Neural cell (in vitro differentiated cells): ENCODE measurements at regions not wholly inside any gene's neighbourhood (a gene's known extent, or its start where the extent isn't known, plus 50 kb on each side); places are given as distances from the start of the nearest gene placed in this dataset.

Experiments used
- H2AFZ ChIP-seq: fragments of 200-600, 300-800 bp; sonication (generic), shearing (Covaris generic); 2 replicates; pipeline ENCODE4 v1.6.0; 2014; ENCODE audit warnings: low read depth, mild to moderate bottlenecking, antibody characterized with exemption, low read length, moderate library complexity
- H3F3A ChIP-seq: fragments of 200-600 bp; shearing (Covaris generic); 2 replicates; pipeline ENCODE4 v1.6.1; 2016; ENCODE audit warnings: mild to moderate bottlenecking, moderate library complexity, mixed read lengths, antibody characterized with exemption, low read length; ENCODE audit not compliant: insufficient read depth, poor library complexity, severe bottlenecking
- H3K27ac ChIP-seq: fragments of 200-600, 300-800 bp; sonication (generic), shearing (Covaris generic); 2 replicates; pipeline ENCODE4 v1.5.1; 2014; ENCODE audit warnings: mild to moderate bottlenecking, low read length, moderate library complexity
- H3K27me3 ChIP-seq: fragments of 300-800, 200-600 bp; sonication (generic), shearing (Covaris generic); 2 replicates; pipeline ENCODE4 v1.6.0; 2014; ENCODE audit warnings: mild to moderate bottlenecking, low read depth, low read length, moderate library complexity; ENCODE audit not compliant: insufficient read depth
- H3K36me3 ChIP-seq: fragments of 300-800, 200-600 bp; sonication (generic), shearing (Covaris generic); 2 replicates; pipeline ENCODE4 v1.5.1; 2014; ENCODE audit warnings: mild to moderate bottlenecking, antibody characterized with exemption, low read length, moderate library complexity; ENCODE audit not compliant: insufficient read depth
- H3K4me2 ChIP-seq: fragments of 300-800, 200-600 bp; sonication (generic), shearing (Covaris generic); 2 replicates; pipeline ENCODE4 v1.6.0; 2014; ENCODE audit warnings: mild to moderate bottlenecking, low read length
- H3K4me3 ChIP-seq: fragments of 300-800, 200-600 bp; sonication (generic), shearing (Covaris generic); 2 replicates; pipeline ENCODE4 v1.5.1; 2014; ENCODE audit warnings: mild to moderate bottlenecking, low read length, moderate library complexity
- H3K79me2 ChIP-seq: fragments of 200-600 bp; shearing (Covaris generic); replicated peaks from 2 replicates; pipeline ENCODE4 v1.6.0; 2014; ENCODE audit warnings: mild to moderate bottlenecking, low read length, moderate library complexity; ENCODE audit not compliant: insufficient read depth
- H3K9ac ChIP-seq: fragments of 300-800, 200-600 bp; sonication (generic), shearing (Covaris generic); 2 replicates; pipeline ENCODE4 v1.6.1; 2016; ENCODE audit warnings: mild to moderate bottlenecking, low read length, mixed read lengths
- H3K9me2 ChIP-seq: fragments of 200-600 bp; shearing (Covaris generic); 2 replicates; pipeline ENCODE4 v1.6.1; 2016; ENCODE audit warnings: mild to moderate bottlenecking, low read length, mixed read lengths; ENCODE audit not compliant: insufficient read depth
- H3K9me3 ChIP-seq: fragments of 200-600, 300-800 bp; sonication (generic), shearing (Covaris generic); 2 replicates; pipeline ENCODE4 v1.6.1; 2016; ENCODE audit warnings: mild to moderate bottlenecking, mixed run types, low read length, moderate library complexity, mixed read lengths
- H4K20me1 ChIP-seq: fragments of 200-600 bp; shearing (Covaris generic); 2 replicates; pipeline ENCODE4 v1.6.1; 2016; ENCODE audit warnings: mild to moderate bottlenecking, mixed run types; ENCODE audit not compliant: insufficient read depth
- CTCF ChIP-seq: fragments of 450-650 bp; IDR thresholded peaks from 2 replicates; pipeline ENCODE4 v1.5.1; 2014; ENCODE audit warnings: antibody characterized with exemption, mild to moderate bottlenecking, moderate library complexity; ENCODE audit not compliant: poor library complexity, severe bottlenecking
- EP300 ChIP-seq: fragments of 450-650 bp; conservative IDR thresholded peaks from 2 replicates; pipeline ENCODE4 v1.6.1; 2014; ENCODE audit warnings: antibody characterized with exemption, mild to moderate bottlenecking, moderate library complexity; ENCODE audit not compliant: poor library complexity, severe bottlenecking
- EZH2 ChIP-seq: fragments of 200-600, 300-800 bp; shearing (Covaris generic), sonication (generic); IDR thresholded peaks from 2 replicates; pipeline ENCODE4 v1.6.1; 2014; ENCODE audit warnings: antibody characterized with exemption, low read length, borderline replicate concordance, mild to moderate bottlenecking; ENCODE audit not compliant: insufficient read depth, poor library complexity, severe bottlenecking
- MXI1 ChIP-seq: fragments of 450-650 bp; conservative IDR thresholded peaks from 2 replicates; pipeline ENCODE4 v1.6.1; 2014; ENCODE audit warnings: antibody characterized with exemption, mild to moderate bottlenecking; ENCODE audit not compliant: poor library complexity, severe bottlenecking
- POLR2AphosphoS5 ChIP-seq: IDR thresholded peaks from 2 replicates; pipeline ENCODE4 v1.6.1; 2012
- RAD21 ChIP-seq: fragments of 450-650 bp; conservative IDR thresholded peaks from 2 replicates; pipeline ENCODE4 v1.6.1; 2014; ENCODE audit warnings: antibody characterized with exemption, mild to moderate bottlenecking, moderate library complexity
- REST ChIP-seq: IDR thresholded peaks from 2 replicates; pipeline ENCODE4 v1.6.1; 2012; ENCODE audit warnings: borderline replicate concordance
- SMC3 ChIP-seq: fragments of 450-650 bp; conservative IDR thresholded peaks from 2 replicates; pipeline ENCODE4 v1.6.1; 2014; ENCODE audit warnings: antibody characterized with exemption, mild to moderate bottlenecking, moderate library complexity; ENCODE audit not compliant: poor library complexity
- TAF1 ChIP-seq: IDR thresholded peaks from 2 replicates; pipeline ENCODE4 v1.6.1; 2012; ENCODE audit warnings: low read depth

- TF ChIP-seq POLR2AphosphoS5 (no peak), RAD21 (no peak), EZH2 (no peak), MXI1 (no peak), TAF1 (no peak), SMC3 (no peak)
- Histone ChIP-seq H4K20me1 (no peaks in the 10 kb centered on the region), H3K9me2 (no peaks in the 10 kb centered on the region), H3K9me3 (no peaks in the 10 kb centered on the region), H3K4me2 (no peak overlapping the region), H3K4me3 (no peak overlapping the region), H3K36me3 (no peaks in the 10 kb centered on the region), H3K27ac (no peak overlapping the region), H3K9ac (no peak overlapping the region), H3K27me3 (no peaks in the 10 kb centered on the region), H2AFZ (no peak overlapping the region), H3K79me2 (no peaks in the 10 kb centered on the region), H3F3A (no peaks in the 10 kb centered on the region)
These were observed 294.9 kb upstream of the CRY1 start for GRCh38 chr12:107388263-107388662.

GRCh38 chr12:107390414-107390813 is 295.2 kb upstream of the PWP1 start:
- Histone ChIP-seq H3K36me3 (no peaks in the 10 kb centered on the region), H3K9ac (no peak overlapping the region)
- TF ChIP-seq RAD21 (no peak), SMC3 (no peak), TAF1 (no peak), CTCF (no peak), REST (no peak), EP300 (no peak), MXI1 (no peak), EZH2 (no peak), POLR2AphosphoS5 (no peak)

More at GRCh38 chr12:107390414-107390813, 295.2 kb upstream of the PWP1 start:
- H3K4me2 ChIP-seq = no peak overlapping the region
- H3K9me3 ChIP-seq = no peaks in the 10 kb centered on the region
- no peak overlapping the region for H3K27ac ChIP-seq
- no peaks in the 10 kb centered on the region for H3K27me3 ChIP-seq
- H3K79me2 ChIP-seq = no peaks in the 10 kb centered on the region
- no peaks in the 10 kb centered on the region for H3F3A ChIP-seq
- no peaks in the 10 kb centered on the region for H3K9me2 ChIP-seq
- H3K4me3 ChIP-seq = no peak overlapping the region
- no peaks in the 10 kb centered on the region for H4K20me1 ChIP-seq
- no peak overlapping the region for H2AFZ ChIP-seq
